ENCODE measurements at regions not wholly inside any gene's neighbourhood (a gene's known extent, or its start where the extent isn't known, plus 50 kb on each side); places are given as distances from the start of the nearest gene placed in this dataset.

GRCh38 chr15:62570405-62570783 lies 405.3 kb upstream of the C2CD4B start:
- no peak for TF ChIP-seq EZH2 (IDR thresholded peaks at IDR 0.05; ENCODE audit: insufficient read depth, low read length)
- TF ChIP-seq, protein P1, sequence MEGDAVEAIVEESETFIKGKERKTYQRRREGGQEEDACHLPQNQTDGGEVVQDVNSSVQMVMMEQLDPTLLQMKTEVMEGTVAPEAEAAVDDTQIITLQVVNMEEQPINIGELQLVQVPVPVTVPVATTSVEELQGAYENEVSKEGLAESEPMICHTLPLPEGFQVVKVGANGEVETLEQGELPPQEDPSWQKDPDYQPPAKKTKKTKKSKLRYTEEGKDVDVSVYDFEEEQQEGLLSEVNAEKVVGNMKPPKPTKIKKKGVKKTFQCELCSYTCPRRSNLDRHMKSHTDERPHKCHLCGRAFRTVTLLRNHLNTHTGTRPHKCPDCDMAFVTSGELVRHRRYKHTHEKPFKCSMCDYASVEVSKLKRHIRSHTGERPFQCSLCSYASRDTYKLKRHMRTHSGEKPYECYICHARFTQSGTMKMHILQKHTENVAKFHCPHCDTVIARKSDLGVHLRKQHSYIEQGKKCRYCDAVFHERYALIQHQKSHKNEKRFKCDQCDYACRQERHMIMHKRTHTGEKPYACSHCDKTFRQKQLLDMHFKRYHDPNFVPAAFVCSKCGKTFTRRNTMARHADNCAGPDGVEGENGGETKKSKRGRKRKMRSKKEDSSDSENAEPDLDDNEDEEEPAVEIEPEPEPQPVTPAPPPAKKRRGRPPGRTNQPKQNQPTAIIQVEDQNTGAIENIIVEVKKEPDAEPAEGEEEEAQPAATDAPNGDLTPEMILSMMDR (IDR thresholded peaks at IDR 0.05; ENCODE audit: insufficient read depth, low read depth, low read length): no peak
